Esophagus muscularis mucosa (tissue), 4 donors: ENCODE measurements at regions not wholly inside any gene's neighbourhood (a gene's known extent, or its start where the extent isn't known, plus 50 kb on each side); places are given as distances from the start of the nearest gene placed in this dataset.

ENCODE experiments used
- DNase-seq: peaks from one replicate; pipeline ENCODE4 v3.0.0-alpha.2; 2017; ENCODE audit errors: extremely low spot score
- H3K27ac ChIP-seq, 4 donors: fragments of 200-600 bp; sonication (generic); replicated peaks in 1 of 4; 1 replicate in 3 of 4; 2 replicates in 1 of 4; pipeline ENCODE4 v1.5.1; 2016 to 2019; ENCODE audit warnings: mild to moderate bottlenecking in 1 of 4
- H3K27me3 ChIP-seq, 4 donors: fragments of 200-600 bp; sonication (generic); one replicate each; pipeline versions ENCODE4 v1.5.1 to v1.6.0; 2016 to 2019
- H3K36me3 ChIP-seq, 4 donors: fragments of 200-600 bp; sonication (generic); one replicate each; pipeline ENCODE4 v1.5.1; 2016 to 2019
- H3K4me1 ChIP-seq, 4 donors: fragments of 200-600 bp; sonication (generic); one replicate each; pipeline ENCODE4 v1.5.1; 2016 to 2019
- H3K4me3 ChIP-seq, 4 donors: fragments of 200-600 bp; sonication (generic); 1 replicate in 2 of 4; 2 replicates in 2 of 4; pipeline ENCODE4 v1.5.1; 2016 to 2019; ENCODE audit warnings: mild to moderate bottlenecking in 4 of 4, moderate library complexity in 1 of 4
- H3K9me3 ChIP-seq, 4 donors: fragments of 200-600 bp; sonication (generic); 1 replicate in 3 of 4; 2 replicates in 1 of 4; pipeline ENCODE4 v1.5.1; 2016 to 2019
- EP300 ChIP-seq: sonication (generic); formaldehyde crosslinking; IDR thresholded peaks from one replicate; pipeline ENCODE4 v1.6.1; 2017; ENCODE audit warnings: antibody characterized with exemption
- POLR2A ChIP-seq: fragments of 450-650 bp; IDR thresholded peaks from one replicate; pipeline ENCODE4 v1.6.1; 2017; ENCODE audit warnings: antibody characterized with exemption, moderate library complexity, mild to moderate bottlenecking, low read depth
- POLR2AphosphoS5 ChIP-seq, 2 donors: sonication (generic); formaldehyde crosslinking; IDR thresholded peaks; one replicate each; pipeline ENCODE4 v1.6.1; 2017; ENCODE audit warnings: antibody characterized with exemption in 2 of 2
- WGBS: methylation state at CpG from one replicate; pipeline ENCODE4 v1.1.5; 2018; 5-methylcytosine and 5-hydroxymethylcytosine counted together
- intact Hi-C: fragments of 100-400 bp; cut with DNase I; formaldehyde crosslinking; loops from one replicate; pipeline ENCODE4 v1.15.1; 2023
- TF ChIP-seq, protein P1 (sequence below), 3 experiments: fragments of 200-600 bp in 2 of 3; fragments of 450-650 bp in 1 of 3; sonication (generic) in 2 of 3; IDR thresholded peaks; one replicate each; pipeline ENCODE4 v1.5.1; 2017 to 2019; ENCODE audit warnings: antibody characterized with exemption in 3 of 3, mild to moderate bottlenecking in 2 of 3, moderate library complexity in 1 of 3

DNA sequence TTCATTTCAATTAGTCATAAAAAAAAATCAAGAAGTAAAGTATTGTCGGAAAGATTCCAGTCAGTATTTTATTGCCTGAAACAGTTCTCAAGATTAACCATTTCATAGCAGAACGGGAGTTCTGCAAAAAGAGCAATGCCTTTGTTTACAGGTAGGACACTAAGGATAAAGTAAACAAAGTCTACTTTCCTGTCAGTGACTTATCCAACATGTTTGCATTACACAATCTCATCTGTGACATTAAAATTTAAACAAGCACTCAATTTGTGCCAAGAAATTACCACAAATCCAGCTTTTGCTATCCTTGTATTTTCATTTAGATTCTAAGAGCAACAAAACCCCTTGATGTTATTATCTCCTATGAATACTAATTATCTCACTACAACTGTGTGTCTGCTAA, 306.5 kb upstream of the LDB2 start:
- Histone ChIP-seq H3K4me3 (no peak overlapping the region), H3K27me3 (no peaks in the 10 kb centered on the region), H3K36me3 (no peaks in the 10 kb centered on the region), H3K4me1 (peaks cover 5 to 18% (median 7%) of the 10 kb centered on the region in 4 donors), H3K27ac (no peak overlapping the region), H3K9me3 (peaks cover 0 to 3% (median 0%) of the 10 kb centered on the region in 4 donors)
- TF ChIP-seq POLR2A = no peak
- TF ChIP-seq EP300 = no peak
- TF ChIP-seq POLR2AphosphoS5 (IDR thresholded peaks at IDR 0.05) = no peak
- TF ChIP-seq, protein P1, sequence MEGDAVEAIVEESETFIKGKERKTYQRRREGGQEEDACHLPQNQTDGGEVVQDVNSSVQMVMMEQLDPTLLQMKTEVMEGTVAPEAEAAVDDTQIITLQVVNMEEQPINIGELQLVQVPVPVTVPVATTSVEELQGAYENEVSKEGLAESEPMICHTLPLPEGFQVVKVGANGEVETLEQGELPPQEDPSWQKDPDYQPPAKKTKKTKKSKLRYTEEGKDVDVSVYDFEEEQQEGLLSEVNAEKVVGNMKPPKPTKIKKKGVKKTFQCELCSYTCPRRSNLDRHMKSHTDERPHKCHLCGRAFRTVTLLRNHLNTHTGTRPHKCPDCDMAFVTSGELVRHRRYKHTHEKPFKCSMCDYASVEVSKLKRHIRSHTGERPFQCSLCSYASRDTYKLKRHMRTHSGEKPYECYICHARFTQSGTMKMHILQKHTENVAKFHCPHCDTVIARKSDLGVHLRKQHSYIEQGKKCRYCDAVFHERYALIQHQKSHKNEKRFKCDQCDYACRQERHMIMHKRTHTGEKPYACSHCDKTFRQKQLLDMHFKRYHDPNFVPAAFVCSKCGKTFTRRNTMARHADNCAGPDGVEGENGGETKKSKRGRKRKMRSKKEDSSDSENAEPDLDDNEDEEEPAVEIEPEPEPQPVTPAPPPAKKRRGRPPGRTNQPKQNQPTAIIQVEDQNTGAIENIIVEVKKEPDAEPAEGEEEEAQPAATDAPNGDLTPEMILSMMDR (IDR thresholded peaks at IDR 0.05) = no peak
- 11% methylated on average over 2 of the region's 2 CpGs for WGBS
- DNase-seq = no peak
- intact Hi-C loops = no loop called here

DNA sequence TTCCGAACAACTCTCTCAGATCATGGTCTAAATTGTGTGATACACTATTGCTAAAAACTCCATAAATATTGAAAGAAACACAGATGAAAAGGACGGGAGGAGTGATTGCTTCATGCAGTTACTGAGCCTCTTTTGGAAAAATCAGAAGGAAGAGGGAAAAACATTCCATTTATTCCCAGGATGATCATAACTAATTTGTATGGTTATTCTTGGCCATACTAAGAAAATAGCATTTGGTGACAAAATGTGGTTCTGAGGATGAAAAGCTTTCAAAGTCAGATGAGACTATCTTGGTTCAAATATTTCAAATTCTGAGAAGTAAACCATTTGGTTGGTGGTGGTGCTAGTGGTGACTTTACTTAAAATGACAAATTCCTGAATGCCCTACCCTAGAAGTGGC, 305.4 kb upstream of the LDB2 start:
- H3K4me3 ChIP-seq = no peak overlapping the region
- peaks cover 5 to 18% (median 7%) of the 10 kb centered on the region in 4 donors for H3K4me1 ChIP-seq
- H3K27me3 ChIP-seq = no peaks in the 10 kb centered on the region
- DNase-seq = no peak
- H3K27ac ChIP-seq = no peak overlapping the region
- no peaks in the 10 kb centered on the region for H3K36me3 ChIP-seq
- intact Hi-C loops = no loop called here
- TF ChIP-seq EP300 = no peak
- TF ChIP-seq POLR2AphosphoS5 (IDR thresholded peaks at IDR 0.05) = no peak
- TF ChIP-seq POLR2A = no peak
- TF ChIP-seq, protein P1 (IDR thresholded peaks at IDR 0.05) = no peak
- peaks cover 0 to 3% (median 0%) of the 10 kb centered on the region in 4 donors for H3K9me3 ChIP-seq
- WGBS = 76% methylated on average over 2 of the region's 2 CpGs

DNA sequence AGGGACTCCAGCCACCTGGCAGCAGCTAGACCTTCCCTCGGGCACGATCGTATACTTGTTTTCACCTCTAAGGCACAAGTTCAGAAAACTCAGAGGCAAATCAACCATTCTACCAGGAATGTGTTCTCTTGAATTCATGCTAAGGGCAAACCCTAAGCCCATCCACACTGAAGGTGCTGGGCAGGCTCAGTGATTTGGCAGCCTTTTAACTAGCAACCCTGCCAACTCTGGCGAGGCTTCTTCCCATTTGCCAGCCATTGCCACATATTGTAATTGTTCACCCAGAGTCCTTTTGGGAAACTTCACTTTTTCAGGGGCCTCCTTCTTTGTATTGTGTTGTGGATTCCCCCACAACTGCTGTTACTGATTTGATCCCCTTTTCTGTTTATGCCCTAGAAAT, 298.6 kb upstream of the LDB2 start:
- no peak for TF ChIP-seq POLR2A
- TF ChIP-seq EP300 = no peak
- TF ChIP-seq, protein P1 (IDR thresholded peaks at IDR 0.05) = no peak
- TF ChIP-seq POLR2AphosphoS5 (IDR thresholded peaks at IDR 0.05) = no peak
- intact Hi-C loops = no loop called here
- no peak overlapping the region for H3K27ac ChIP-seq
- H3K4me3 ChIP-seq = no peak overlapping the region
- DNase-seq = no peak
- no peaks in the 10 kb centered on the region for H3K9me3 ChIP-seq
- no peaks in the 10 kb centered on the region for H3K27me3 ChIP-seq
- 91% methylated on average over 4 of the region's 4 CpGs for WGBS
- H3K4me1 ChIP-seq = peaks cover 0 to 10% (median 6%) of the 10 kb centered on the region in 4 donors
- H3K36me3 ChIP-seq = no peaks in the 10 kb centered on the region

DNA sequence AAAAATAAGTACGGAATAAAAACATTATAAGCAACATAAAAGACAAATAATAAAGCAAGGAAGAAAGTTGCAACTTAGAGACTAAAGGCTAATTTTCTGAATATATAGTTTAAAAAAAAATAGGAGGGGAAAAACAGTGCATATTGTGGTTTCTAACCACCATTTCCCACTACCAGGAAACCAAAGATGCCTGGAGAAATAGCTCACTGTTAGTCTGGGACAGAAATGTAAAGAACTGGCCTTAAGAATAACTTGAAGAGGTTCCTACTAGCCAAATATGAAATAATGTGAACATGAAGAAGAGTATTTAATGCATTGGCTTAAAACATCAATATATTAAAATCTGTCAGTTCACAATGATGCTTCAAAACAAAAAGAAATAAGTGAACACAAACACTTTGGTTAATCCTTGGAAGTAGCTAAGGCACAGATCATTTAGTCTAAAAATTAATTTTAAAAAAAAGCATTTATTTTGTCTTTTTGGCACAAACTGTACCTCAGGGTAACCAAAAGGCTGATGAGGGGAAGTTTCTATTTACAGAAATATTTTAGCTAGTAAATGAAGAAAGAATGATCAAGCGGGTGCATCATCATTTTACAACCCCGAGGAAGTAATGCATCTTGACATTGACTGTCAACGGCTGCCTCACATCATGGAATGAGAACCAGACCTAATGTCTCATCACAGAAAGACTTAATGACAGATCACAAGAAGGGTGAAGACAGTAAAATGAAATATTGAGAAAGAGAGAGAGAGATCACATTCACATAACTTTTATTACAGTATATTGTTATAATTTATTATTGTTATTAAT, 297.2 kb upstream of the LDB2 start:
- Histone ChIP-seq H3K27me3 (no peaks in the 10 kb centered on the region), H3K9me3 (no peaks in the 10 kb centered on the region), H3K4me3 (no peak overlapping the region), H3K27ac (no peak overlapping the region), H3K36me3 (no peaks in the 10 kb centered on the region), H3K4me1 (peaks cover 0 to 13% (median 8%) of the 10 kb centered on the region in 4 donors)
- TF ChIP-seq EP300 (no peak), POLR2A (no peak), POLR2AphosphoS5 (IDR thresholded peaks at IDR 0.05) (no peak)
- TF ChIP-seq, protein P1 (IDR thresholded peaks at IDR 0.05) = no peak
- intact Hi-C loops = no loop called here
- no peak for DNase-seq
- 85% methylated on average over 4 of the region's 4 CpGs for WGBS
